PC-9 (cell line): ENCODE measurements at regions not wholly inside any gene's neighbourhood (a gene's known extent, or its start where the extent isn't known, plus 50 kb on each side); places are given as distances from the start of the nearest gene placed in this dataset.
"Not testable (repeated sequence)": the region's sequence is repeated elsewhere in the genome, so short reads cannot be mapped to it uniquely, and the experiment has no call there.

Source experiments
- EZH2 ChIP-seq: fragments of 200-600 bp; sonication (generic); IDR thresholded peaks from 2 replicates; pipeline ENCODE4 v1.8.0; 2017; ENCODE audit warnings: antibody characterized with exemption, low read depth
- TF ChIP-seq, protein P1 (sequence below): fragments of 200-600 bp; sonication (generic); conservative IDR thresholded peaks from 2 replicates; pipeline ENCODE4 v1.6.1; 2017; ENCODE audit warnings: mixed run types, antibody characterized with exemption, mild to moderate bottlenecking, moderate library complexity

DNA sequence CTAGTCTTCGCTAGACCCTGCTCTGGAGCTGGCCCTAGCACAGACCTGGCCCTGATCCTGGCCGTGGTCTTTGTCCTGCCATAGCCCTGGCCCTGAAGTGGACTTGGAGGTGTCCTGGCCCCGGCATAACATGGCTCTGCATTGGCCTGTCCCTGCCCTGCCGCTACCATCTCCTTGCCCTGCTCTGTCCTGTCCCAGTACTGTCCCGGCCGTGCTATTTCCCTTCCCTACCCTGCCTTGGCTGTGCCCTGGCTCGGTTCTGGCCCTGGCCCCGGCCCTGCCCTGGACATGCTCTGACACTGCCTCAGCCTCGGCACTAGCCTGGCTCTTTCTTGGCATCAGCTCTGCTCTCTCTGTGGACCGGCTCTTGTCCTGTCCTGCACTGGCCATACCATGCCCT lies 331.8 kb upstream of the PLGLB1 start:
- TF ChIP-seq, protein P1, sequence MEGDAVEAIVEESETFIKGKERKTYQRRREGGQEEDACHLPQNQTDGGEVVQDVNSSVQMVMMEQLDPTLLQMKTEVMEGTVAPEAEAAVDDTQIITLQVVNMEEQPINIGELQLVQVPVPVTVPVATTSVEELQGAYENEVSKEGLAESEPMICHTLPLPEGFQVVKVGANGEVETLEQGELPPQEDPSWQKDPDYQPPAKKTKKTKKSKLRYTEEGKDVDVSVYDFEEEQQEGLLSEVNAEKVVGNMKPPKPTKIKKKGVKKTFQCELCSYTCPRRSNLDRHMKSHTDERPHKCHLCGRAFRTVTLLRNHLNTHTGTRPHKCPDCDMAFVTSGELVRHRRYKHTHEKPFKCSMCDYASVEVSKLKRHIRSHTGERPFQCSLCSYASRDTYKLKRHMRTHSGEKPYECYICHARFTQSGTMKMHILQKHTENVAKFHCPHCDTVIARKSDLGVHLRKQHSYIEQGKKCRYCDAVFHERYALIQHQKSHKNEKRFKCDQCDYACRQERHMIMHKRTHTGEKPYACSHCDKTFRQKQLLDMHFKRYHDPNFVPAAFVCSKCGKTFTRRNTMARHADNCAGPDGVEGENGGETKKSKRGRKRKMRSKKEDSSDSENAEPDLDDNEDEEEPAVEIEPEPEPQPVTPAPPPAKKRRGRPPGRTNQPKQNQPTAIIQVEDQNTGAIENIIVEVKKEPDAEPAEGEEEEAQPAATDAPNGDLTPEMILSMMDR, result not testable (repeated sequence)
- not testable (repeated sequence) for TF ChIP-seq EZH2
